HG03103 (cell line): ENCODE measurements at regions not wholly inside any gene's neighbourhood (a gene's known extent, or its start where the extent isn't known, plus 50 kb on each side); places are given as distances from the start of the nearest gene placed in this dataset.
"Not testable (repeated sequence)": the region's sequence is repeated elsewhere in the genome, so short reads cannot be mapped to it uniquely, and the experiment has no call there.

Experiments used
- ATAC-seq: cut with Tn5 transposase; IDR thresholded peaks from one replicate; pipeline ENCODE4 v1.9.1; 2021; ENCODE audit warnings: low read depth; ENCODE audit not compliant: unreplicated experiment

DNA sequence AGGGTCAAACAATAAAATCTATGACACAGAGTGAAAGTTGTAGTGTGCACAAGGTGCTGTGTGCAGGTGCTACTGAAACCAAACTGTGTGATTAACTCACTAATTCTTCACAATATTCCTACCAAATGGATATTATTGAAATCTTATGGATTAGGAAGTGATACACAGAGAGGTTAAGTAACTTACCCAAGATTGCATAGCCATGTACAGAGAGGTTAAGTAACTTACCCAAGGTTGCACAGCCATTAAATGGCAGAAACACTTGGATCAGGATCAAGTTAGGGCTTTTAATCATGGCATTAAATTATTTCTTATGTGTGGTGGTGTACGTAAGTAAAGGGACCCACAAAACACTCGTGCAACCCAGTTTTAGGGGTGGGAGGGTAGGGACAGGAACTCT, 771.4 kb downstream of the AACS start:
- ATAC-seq = no peak

DNA sequence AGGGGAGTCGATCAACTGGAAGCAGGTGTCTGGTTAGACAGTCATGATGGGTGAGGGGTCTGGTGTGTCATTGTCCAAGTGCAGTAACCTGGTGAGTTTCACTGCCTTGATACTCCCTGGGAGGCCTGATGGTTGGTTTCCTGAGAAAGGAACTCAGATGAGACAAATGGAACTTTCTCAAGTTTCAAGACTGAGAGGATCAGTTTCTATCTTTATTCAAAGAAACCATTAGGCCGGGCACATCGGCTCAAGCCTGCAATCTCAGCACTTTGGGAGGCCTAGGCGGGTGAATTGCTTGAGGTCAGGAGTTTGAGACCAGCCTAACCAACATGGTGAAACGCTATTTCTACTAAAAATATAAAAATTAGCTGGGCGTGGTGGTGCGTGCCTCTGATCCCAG, 776.1 kb downstream of the AACS start:
- no peak for ATAC-seq

DNA sequence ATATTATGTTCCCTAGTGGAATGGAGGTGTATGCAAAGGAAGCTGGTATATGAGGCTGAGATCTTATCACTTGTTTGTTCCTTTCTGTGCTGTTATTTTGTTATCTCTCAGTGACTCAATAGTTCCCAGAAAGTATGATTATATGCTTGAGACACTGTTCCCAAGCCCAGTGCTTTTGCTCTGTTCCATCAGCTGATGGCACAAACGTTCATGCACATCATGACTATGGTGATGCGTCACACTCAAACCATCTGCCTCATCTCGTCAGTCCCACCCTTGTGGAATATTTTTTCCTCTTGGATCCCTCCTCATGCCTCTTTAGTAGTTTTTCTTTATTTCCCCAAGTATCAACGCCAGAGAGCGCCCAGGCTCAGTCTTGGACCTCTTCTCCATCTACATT, 786.9 kb downstream of the AACS start:
- no peak for ATAC-seq

DNA sequence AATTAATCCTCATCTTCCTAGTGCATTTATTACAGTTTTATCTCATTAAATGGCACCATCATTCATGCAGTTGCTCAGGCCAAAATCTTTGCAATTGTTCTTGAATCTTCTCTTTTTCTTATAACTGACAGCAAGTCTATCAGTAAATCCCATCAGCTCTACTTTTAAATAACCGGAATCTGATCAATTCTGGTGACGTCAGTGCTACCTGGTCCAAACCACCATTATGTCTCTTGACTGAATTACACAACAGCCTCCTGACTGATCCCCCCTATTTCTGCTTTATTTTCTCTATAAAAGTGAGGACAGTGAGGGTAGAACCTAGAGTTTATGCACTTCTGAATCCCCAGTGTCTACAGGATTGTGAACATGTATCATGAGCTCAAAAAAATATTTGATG, 787.4 kb downstream of the AACS start:
- ATAC-seq = no peak

DNA sequence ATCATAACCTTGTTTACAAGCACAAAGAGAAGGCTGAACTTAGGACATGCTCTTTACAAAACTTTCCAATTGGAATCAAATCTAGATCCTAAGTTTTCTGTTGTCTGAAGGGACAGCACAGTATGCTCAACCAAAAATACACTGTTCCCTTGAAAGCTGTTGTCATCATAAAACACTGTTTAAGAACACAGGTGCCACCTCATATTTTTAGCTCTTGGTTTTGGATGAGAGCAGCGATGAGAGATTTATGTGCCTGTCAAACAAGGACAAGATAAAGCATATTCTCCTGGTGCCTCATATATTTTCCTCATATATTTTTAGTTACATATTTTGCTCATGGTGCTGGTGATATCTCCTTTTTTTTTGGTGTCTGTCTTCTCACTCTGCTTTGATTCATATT, 788.4 kb downstream of the AACS start:
- ATAC-seq = no peak

- ATAC-seq = no peak
Observed at GRCh38 chr12:125856366-125856765, 791.1 kb downstream of the AACS start.

DNA sequence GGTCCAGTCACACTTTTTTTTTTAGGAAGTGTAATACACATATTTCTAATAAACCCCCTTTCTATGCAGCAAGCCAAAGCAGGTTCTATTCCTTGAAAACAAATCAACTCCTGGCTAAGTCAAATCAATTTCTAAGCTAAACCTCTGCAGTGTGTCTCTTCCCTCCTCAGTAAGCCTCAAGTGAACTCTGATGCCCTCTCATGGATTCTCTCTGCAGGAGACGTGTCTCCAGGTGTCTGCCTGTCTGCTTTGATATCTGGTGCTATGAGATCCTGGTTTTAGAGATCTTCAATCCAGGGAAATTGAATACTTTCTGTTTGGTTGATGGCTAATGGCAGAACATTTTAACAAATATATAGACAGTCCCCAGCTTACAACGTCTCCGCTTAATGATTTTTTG, 791.7 kb downstream of the AACS start:
- ATAC-seq = no peak

- ATAC-seq = no peak
Observed at GRCh38 chr12:125860672-125861288, 795.5 kb downstream of the AACS start.

DNA sequence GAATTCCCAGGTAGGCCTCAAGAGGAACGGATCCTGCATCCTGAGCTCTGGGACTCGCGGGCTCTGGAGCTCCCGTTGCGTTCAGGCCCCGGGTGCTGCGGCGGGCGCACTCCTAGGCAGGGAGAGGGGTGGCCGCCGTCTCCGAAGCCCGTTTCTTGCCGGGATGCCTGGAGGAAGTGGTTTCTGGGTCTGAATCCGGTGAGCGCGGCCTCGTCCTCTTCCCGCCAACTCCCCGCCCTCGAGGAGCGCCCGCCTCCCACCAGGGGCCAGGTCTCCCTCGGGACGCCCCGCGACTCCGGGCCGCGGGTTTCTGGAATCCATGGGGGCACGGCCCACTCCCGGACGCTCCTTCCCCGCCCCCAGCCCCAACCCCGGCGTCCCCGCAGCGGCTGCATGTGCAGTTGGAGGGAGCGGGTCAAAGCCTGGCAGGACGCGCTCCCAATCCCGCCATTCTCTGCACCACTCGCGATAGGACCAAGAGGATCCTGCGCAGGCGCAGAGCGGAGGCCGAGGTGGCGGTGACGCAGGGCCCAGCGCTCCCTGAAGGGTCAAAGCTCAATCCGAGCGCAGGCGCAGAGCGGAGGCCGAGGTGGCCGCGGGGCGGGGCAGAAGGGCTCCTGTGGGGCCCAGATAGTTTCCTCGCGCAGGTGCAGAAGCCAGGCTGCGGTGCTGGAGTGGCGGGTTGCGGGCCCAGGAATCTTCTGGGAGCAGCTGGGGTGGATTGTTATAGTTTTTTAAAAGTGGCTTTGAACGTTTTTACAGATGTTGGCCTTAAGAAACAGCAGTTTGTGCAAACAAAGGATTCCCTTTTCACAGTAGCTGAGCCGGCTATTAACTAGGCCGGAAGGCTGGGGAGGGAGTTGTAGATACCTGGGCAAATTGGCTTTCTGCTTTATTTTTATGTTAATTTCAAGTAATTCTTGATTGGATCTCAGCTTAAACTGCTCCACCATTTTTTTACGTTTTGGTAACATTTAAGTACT, 796.4 kb downstream of the AACS start:
- ATAC-seq = no peak

DNA sequence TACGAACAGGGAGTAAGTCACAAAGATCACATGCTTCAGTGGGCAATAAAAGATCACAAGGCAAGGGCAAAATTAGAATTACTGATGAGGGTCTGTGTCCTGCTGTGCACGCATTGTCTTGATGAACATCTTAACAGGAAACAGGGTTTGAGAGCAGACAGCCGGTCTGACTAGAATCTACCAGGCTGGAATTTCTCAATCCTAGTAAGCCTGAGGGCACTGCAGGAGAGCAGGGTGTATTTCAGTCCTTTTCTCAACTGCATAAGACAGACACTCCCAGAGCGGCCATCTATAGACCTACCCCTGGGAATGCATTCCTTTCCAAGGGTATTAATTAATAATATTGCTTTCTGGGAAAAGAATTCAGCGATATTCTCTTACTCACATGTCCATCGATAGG, 800.0 kb downstream of the AACS start:
- not testable (repeated sequence) for ATAC-seq

DNA sequence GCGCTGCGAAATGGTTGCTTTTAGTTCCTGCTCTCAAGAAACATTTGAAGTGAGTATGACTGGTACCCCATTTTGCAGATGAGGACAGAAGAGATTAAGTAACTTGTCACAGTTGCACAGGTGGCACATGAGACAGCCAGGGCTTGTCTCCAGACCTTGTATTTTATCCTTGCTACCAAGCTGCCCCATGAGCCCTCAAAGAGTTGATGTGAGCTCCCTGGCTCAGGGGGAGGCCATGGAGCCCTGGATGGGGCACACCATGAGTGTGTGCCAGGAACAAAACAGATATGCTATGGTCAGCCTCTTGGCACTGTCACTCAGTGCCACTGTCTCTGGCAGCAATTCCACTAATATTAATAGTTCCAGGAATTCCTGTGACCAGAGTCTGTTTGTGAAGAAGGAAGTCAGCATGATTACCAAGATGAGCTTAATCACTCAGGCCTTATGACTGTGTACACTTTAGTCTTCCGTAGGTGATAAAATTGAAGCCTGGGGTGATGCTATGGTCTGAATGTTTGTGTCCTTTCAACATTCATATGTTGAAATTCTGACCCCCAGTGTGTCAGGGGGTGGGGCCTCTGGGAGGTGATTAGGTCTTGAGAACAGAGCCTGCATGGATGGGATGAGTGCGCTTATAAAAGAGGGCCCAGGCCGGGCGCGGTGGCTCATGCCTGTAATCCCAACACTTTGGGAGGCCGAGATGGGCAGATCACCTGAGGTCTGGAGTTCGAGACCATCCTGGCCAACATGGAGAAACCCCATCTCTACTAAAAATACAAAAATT, 806.8 kb downstream of the AACS start:
- no peak for ATAC-seq

DNA sequence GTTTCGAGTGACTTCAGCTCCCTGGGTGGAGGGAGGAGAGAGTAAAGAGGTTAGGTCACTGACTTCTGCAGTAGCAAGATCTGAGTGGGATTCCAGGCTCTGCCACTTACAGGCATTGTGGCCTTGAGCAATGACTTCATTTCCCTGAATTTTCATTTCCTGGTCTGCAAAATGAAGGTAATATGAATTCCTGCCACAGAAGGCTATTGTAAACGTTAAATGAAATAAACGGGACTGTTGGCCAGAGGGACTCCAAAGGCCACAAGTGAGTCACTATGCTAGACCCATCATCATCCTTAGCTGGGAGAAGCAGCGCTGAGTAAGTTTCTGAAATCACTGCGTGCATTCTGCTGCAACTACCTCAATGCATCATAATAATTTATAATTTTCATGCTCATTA, 807.8 kb downstream of the AACS start:
- no peak for ATAC-seq

DNA sequence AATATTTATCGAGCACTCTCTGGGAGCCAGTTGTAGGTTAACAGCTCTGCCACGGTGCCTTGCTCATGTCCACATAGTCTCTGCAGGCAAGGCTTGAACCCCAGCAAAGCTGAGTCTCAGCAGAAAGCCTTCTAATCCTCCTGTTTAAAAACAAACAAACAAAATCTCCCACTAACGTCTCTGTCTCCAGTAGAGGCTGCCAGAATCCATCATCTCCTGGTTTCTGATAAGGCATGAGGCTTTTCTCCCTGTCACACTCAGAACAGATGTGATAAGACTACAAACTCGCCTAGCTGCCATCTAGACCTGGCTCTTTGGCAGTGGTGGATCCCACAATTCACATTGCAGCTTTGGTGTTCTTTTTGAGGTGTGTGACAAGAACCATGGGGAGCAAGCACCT, 813.2 kb downstream of the AACS start:
- ATAC-seq = no peak

- ATAC-seq = no peak
Observed at GRCh38 chr12:125882141-125882540, 816.9 kb downstream of the AACS start.

GRCh38 chr12:125888921-125889320, 823.7 kb downstream of the AACS start:
- ATAC-seq = no peak

DNA sequence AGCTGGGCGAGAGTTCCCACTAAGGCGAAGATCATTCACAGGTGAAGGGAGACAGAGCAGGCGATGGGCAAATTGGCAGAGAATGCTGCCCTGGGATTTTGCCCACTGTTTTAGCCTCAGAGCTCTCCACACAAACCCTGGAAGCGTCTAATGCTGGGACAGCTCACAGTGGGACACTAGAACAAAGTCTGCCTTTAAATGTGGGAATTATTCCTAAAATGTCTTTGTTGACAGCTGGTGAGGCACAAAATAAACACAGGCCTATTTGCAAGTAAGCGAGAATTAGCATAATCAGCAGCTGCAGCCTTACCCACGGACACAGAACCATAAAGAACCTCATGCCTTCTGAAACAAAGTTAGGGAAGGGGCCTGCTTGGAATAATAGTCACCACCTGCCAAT, 824.5 kb downstream of the AACS start:
- no peak for ATAC-seq

DNA sequence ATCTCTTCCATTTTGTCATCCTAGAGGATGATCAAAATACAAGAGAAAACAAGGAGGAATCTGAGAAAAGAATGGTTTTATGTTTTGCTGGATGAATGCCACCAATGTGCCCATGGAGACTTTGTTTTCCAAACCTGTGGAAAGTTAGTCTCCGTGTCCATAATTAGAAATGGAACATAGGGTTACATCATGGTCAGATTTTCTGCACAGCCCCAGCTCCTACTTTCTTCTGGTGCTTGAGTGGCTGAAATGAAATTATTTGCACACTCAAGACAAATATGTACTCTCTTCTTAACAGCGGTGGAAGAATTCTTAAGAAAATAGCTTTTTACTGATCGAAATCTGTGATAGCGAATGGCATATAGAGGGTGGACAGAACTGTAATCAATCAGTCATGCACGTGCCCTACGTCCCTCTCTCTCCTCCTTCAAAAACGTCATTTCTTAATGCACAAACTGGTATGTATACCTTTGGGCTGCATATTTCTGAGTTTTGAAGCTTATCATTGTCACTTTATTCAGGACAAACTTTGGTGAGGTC, 825.2 kb downstream of the AACS start:
- ATAC-seq = no peak

DNA sequence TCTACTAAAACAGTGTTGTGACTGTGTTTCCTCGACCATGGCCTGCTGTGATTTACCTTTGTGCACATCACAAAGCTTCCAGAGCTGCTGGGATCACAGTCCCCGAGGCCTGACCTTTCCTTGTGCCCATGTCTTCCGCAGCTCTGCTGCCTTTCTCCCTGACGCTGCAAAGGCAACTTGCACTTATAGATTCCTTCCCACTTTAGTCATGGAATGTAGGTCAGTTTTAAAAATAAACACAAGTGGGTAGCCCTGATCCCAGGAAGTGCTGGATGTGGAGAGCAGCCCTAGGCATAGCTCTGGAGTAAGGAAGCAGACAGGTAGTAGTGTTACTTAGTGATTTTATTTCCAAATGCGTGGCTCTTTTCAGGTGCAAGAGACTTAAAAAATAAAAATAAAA, 825.7 kb downstream of the AACS start:
- no peak for ATAC-seq

DNA sequence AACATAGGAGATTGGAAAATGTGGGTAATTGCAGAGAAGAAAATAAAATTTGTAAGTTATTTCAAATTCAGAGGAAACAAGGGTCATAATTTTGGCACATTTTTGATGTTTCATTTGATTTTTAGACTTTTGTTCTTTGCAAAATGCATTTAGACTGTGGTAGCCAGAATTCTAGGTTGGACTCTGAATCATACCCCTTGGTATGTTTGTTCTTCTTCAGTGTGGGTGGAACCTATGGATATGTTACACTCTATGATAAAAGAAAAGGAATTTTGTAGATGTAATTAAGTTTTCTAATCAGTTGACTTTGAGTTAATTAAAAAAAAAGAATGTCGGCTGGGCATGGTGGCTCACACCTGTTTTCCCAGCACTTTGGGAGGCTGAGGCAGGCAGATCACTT, 827.0 kb downstream of the AACS start:
- no peak for ATAC-seq

DNA sequence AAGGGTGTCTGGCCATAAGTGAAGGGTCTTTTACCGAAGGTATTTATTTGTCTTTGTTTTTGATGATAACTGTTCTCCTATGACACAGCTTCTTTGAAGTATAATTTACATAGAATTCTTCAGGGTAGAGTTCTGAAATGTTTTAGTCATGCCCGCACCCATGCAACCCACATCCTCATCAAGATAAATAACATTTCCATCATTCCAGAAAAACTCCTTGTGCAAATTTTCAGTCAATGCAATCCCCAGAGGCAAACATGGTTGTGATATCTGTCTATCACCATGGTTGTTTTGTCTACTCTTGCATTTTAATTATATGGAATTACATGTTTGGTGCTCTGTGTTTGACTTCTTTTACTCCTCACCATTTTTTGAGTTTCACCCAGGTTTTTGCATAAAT, 837.8 kb downstream of the AACS start:
- ATAC-seq = no peak

- no peak for ATAC-seq
Observed at GRCh38 chr12:125907351-125907750, 842.1 kb downstream of the AACS start.
